ENCODE measurements at regions not wholly inside any gene's neighbourhood (a gene's known extent, or its start where the extent isn't known, plus 50 kb on each side); places are given as distances from the start of the nearest gene placed in this dataset.

GRCh38 chr20:39632176-39632575 is 670.0 kb downstream of the DHX35 start:
- peaks cover 5% of the 10 kb centered on the region; the same call in 1 of the 2 replicates for H3K27me3 ChIP-seq (ENCODE audit: control insufficient read depth, low read length)
- H3K4me2 ChIP-seq (ENCODE audit: low read length): no peak overlapping the region
- H3K27ac ChIP-seq (ENCODE audit: low read depth, low read length): no peak overlapping the region
- no peaks in the 10 kb centered on the region for H3F3A ChIP-seq (ENCODE audit: control insufficient read depth, insufficient read depth)
- no peaks in the 10 kb centered on the region for H3K9me3 ChIP-seq (ENCODE audit: control insufficient read depth, insufficient read depth, low read length)
- H3K4me1 ChIP-seq (ENCODE audit: control insufficient read depth, low read length): no peaks in the 10 kb centered on the region
- no peaks in the 10 kb centered on the region for H3K79me2 ChIP-seq (ENCODE audit: control insufficient read depth, low read length)
- H3K36me3 ChIP-seq (ENCODE audit: control insufficient read depth, low read length): no peaks in the 10 kb centered on the region
- TF ChIP-seq, protein P1, sequence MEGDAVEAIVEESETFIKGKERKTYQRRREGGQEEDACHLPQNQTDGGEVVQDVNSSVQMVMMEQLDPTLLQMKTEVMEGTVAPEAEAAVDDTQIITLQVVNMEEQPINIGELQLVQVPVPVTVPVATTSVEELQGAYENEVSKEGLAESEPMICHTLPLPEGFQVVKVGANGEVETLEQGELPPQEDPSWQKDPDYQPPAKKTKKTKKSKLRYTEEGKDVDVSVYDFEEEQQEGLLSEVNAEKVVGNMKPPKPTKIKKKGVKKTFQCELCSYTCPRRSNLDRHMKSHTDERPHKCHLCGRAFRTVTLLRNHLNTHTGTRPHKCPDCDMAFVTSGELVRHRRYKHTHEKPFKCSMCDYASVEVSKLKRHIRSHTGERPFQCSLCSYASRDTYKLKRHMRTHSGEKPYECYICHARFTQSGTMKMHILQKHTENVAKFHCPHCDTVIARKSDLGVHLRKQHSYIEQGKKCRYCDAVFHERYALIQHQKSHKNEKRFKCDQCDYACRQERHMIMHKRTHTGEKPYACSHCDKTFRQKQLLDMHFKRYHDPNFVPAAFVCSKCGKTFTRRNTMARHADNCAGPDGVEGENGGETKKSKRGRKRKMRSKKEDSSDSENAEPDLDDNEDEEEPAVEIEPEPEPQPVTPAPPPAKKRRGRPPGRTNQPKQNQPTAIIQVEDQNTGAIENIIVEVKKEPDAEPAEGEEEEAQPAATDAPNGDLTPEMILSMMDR (IDR thresholded peaks at IDR 0.05; ENCODE audit: low read depth, low read length, poor library complexity, severe bottlenecking): no peak
- no peak for TF ChIP-seq EZH2phosphoT487 (IDR thresholded peaks at IDR 0.05; ENCODE audit: borderline replicate concordance, low read length)
- H4K20me1 ChIP-seq (ENCODE audit: control insufficient read depth, insufficient read depth, low read depth, low read length): no peaks in the 10 kb centered on the region
- no peaks in the 10 kb centered on the region for H3K9me2 ChIP-seq (replicated peaks; ENCODE audit: control insufficient read depth, low read length)
- H3K4me3 ChIP-seq (ENCODE audit: low read length): no peak overlapping the region

DNA sequence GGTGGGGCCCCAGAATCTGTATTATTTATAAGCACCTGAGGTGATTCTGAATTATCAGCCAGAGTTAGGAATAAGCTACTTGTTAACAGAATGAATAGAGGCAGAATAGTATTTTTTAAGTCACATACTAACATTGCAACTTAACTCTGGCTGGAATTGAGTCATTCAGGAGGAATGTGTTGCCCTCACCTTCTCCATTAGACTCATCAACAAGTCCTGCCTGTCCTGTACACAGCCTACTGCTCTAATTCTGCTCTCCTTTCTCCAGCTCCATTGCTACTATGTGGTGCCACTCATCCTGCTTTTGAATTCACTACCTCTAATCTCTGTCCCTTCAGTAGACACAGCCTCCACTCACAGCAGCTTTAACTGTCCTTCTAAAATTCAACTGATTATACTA is 669.4 kb downstream of the DHX35 start:
- Histone ChIP-seq H3K27ac (ENCODE audit: low read depth, low read length) (no peak overlapping the region), H3K4me1 (ENCODE audit: control insufficient read depth, low read length) (no peaks in the 10 kb centered on the region), H3K79me2 (ENCODE audit: control insufficient read depth, low read length) (no peaks in the 10 kb centered on the region), H3K27me3 (ENCODE audit: control insufficient read depth, low read length) (peaks cover 5% of the 10 kb centered on the region; the same call in 1 of the 2 replicates), H3K4me3 (ENCODE audit: low read length) (no peak overlapping the region), H3F3A (ENCODE audit: control insufficient read depth, insufficient read depth) (no peaks in the 10 kb centered on the region), H3K9me3 (ENCODE audit: control insufficient read depth, insufficient read depth, low read length) (no peaks in the 10 kb centered on the region), H4K20me1 (ENCODE audit: control insufficient read depth, insufficient read depth, low read depth, low read length) (no peaks in the 10 kb centered on the region), H3K36me3 (ENCODE audit: control insufficient read depth, low read length) (no peaks in the 10 kb centered on the region), H3K9me2 (replicated peaks; ENCODE audit: control insufficient read depth, low read length) (no peaks in the 10 kb centered on the region), H3K4me2 (ENCODE audit: low read length) (no peak overlapping the region)
- no peak for TF ChIP-seq EZH2phosphoT487 (IDR thresholded peaks at IDR 0.05; ENCODE audit: borderline replicate concordance, low read length)
- TF ChIP-seq, protein P1 (IDR thresholded peaks at IDR 0.05; ENCODE audit: low read depth, low read length, poor library complexity, severe bottlenecking): no peak

DNA sequence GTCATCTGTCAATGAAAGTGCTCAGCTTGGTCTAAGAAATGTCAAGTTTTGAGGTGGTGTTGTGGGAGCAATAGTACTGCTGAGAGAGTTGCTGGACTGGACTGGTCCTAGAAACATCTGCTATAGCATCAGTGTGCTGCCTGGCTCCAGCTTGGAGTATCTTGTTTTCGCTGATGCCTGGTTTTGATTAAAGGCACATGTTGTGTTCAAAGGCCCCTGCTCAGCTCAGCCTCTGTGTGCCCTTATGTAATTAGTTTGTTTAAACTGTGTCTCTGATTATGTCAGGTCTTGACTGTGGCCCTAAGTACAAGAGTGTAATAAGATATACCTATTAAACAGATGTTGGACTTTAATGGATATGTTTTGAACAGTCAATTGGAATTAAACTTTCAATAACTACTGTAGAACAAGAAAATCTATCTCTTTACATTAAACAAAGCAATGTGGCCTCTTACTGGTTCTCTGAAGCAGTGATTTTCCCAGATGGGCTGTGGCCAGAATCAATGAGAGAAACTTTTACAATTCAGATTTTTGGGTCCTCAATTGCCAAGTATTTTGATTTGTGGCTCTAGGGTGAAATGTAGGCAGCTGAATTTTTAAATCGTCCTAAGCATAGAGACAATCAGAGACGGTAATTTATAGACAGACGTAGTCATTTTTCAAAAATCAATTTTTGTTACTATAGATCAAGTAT is 668.2 kb downstream of the DHX35 start:
- no peaks in the 10 kb centered on the region for H3K79me2 ChIP-seq (ENCODE audit: control insufficient read depth, low read length)
- no peak overlapping the region for H3K4me3 ChIP-seq (ENCODE audit: low read length)
- no peaks in the 10 kb centered on the region for H3K4me1 ChIP-seq (ENCODE audit: control insufficient read depth, low read length)
- H3F3A ChIP-seq (ENCODE audit: control insufficient read depth, insufficient read depth): no peaks in the 10 kb centered on the region
- H3K4me2 ChIP-seq (ENCODE audit: low read length): no peak overlapping the region
- no peaks in the 10 kb centered on the region for H3K36me3 ChIP-seq (ENCODE audit: control insufficient read depth, low read length)
- TF ChIP-seq EZH2phosphoT487 (IDR thresholded peaks at IDR 0.05; ENCODE audit: borderline replicate concordance, low read length): no peak
- TF ChIP-seq, protein P1 (IDR thresholded peaks at IDR 0.05; ENCODE audit: low read depth, low read length, poor library complexity, severe bottlenecking): no peak
- H3K27ac ChIP-seq (ENCODE audit: low read depth, low read length): no peak overlapping the region
- no peaks in the 10 kb centered on the region for H3K9me3 ChIP-seq (ENCODE audit: control insufficient read depth, insufficient read depth, low read length)
- H3K9me2 ChIP-seq (replicated peaks; ENCODE audit: control insufficient read depth, low read length): no peaks in the 10 kb centered on the region
- peaks cover 5% of the 10 kb centered on the region; the same call in 1 of the 2 replicates for H3K27me3 ChIP-seq (ENCODE audit: control insufficient read depth, low read length)
- H4K20me1 ChIP-seq (ENCODE audit: control insufficient read depth, insufficient read depth, low read depth, low read length): no peaks in the 10 kb centered on the region

Data from DOHH2 (cell line).